NCI-H2227 treated with DMSO at 0.1 percent for 48 hours (cell line): ENCODE measurements at regions not wholly inside any gene's neighbourhood (a gene's known extent, or its start where the extent isn't known, plus 50 kb on each side); places are given as distances from the start of the nearest gene placed in this dataset.
"Not testable (repeated sequence)": the region's sequence is repeated elsewhere in the genome, so short reads cannot be mapped to it uniquely, and the experiment has no call there.

Experiments used
- DNase-seq: peaks from one replicate; lab custom pipeline; 2025; lab: John Stamatoyannopoulos, UW

GRCh38 chr7:13715534-13715933 lies 273.9 kb downstream of the ETV1 start:
- DNase-seq, result no peak

GRCh38 chr7:13717031-13717430 lies 272.4 kb downstream of the ETV1 start:
- no peak for DNase-seq

GRCh38 chr7:13724191-13724976 lies 265.1 kb downstream of the ETV1 start:
- no peak for DNase-seq

- DNase-seq, result no peak
Measured at GRCh38 chr7:13724977-13725566, 264.4 kb downstream of the ETV1 start.

- DNase-seq, result no peak
Measured at GRCh38 chr7:13725591-13725990, 263.9 kb downstream of the ETV1 start.

GRCh38 chr7:13727279-13727678 lies 262.2 kb downstream of the ETV1 start:
- DNase-seq, result no peak

- DNase-seq, result no peak
Measured at GRCh38 chr7:13727751-13728150, 261.7 kb downstream of the ETV1 start.

- DNase-seq, result not testable (repeated sequence)
Measured at GRCh38 chr7:13728430-13728829, 261.0 kb downstream of the ETV1 start.

- no peak for DNase-seq
Measured at GRCh38 chr7:13731643-13732042, 257.8 kb downstream of the ETV1 start.

GRCh38 chr7:13737563-13737962 lies 251.9 kb downstream of the ETV1 start:
- no peak for DNase-seq

- DNase-seq, result no peak
Measured at GRCh38 chr7:13742126-13742525, 247.3 kb downstream of the ETV1 start.

GRCh38 chr7:13742811-13743210 lies 246.7 kb downstream of the ETV1 start:
- DNase-seq, result no peak

GRCh38 chr7:13743226-13743625 lies 246.2 kb downstream of the ETV1 start:
- DNase-seq, result no peak

- DNase-seq, result no peak
Measured at GRCh38 chr7:13745530-13745929, 243.9 kb downstream of the ETV1 start.

GRCh38 chr7:13748998-13749397 lies 240.5 kb downstream of the ETV1 start:
- no peak for DNase-seq

GRCh38 chr7:13749636-13750035 lies 239.8 kb downstream of the ETV1 start:
- DNase-seq, result no peak

GRCh38 chr7:13751766-13752165 lies 237.7 kb downstream of the ETV1 start:
- no peak for DNase-seq

GRCh38 chr7:13757841-13758240 lies 231.6 kb downstream of the ETV1 start:
- DNase-seq, result no peak

- DNase-seq, result not testable (repeated sequence)
Measured at GRCh38 chr7:13765853-13766252, 223.6 kb downstream of the ETV1 start.

- DNase-seq, result no peak
Measured at GRCh38 chr7:13770305-13770704, 219.2 kb downstream of the ETV1 start.

- no peak for DNase-seq
Measured at GRCh38 chr7:13774976-13775375, 214.5 kb downstream of the ETV1 start.

GRCh38 chr7:13777242-13777641 lies 212.2 kb downstream of the ETV1 start:
- no peak for DNase-seq

- no peak for DNase-seq
Measured at GRCh38 chr7:13778967-13779366, 210.5 kb downstream of the ETV1 start.

- DNase-seq, result no peak
Measured at GRCh38 chr7:13790611-13791010, 198.9 kb downstream of the ETV1 start.
